GM21529 (cell line): ENCODE measurements at regions not wholly inside any gene's neighbourhood (a gene's known extent, or its start where the extent isn't known, plus 50 kb on each side); places are given as distances from the start of the nearest gene placed in this dataset.
"Not testable (repeated sequence)": the region's sequence is repeated elsewhere in the genome, so short reads cannot be mapped to it uniquely, and the experiment has no call there.

Experiments used
- ATAC-seq: cut with Tn5 transposase; IDR thresholded peaks from one replicate; pipeline ENCODE4 v1.9.1; 2021; ENCODE audit not compliant: unreplicated experiment

DNA sequence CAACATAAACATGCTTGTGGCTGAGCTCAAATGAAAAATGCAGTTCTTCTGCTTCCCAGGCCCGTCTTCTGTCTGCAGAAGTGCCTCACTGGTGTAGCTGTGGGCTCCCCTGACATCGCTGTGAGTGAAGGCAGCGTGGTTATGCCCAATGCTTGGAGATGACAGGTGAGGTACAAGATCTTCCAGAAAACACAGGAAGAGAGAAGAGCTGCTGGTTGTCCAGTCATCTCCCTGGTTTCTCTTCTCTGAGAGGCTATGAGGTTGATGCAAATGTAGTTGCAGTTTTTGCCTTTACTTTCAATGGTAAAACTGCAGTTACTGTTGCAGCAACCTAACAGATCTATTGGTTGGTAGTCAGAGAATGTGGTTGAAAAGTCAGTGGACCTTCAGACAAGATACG is 223.6 kb downstream of the GATA3 start:
- ATAC-seq = no peak

DNA sequence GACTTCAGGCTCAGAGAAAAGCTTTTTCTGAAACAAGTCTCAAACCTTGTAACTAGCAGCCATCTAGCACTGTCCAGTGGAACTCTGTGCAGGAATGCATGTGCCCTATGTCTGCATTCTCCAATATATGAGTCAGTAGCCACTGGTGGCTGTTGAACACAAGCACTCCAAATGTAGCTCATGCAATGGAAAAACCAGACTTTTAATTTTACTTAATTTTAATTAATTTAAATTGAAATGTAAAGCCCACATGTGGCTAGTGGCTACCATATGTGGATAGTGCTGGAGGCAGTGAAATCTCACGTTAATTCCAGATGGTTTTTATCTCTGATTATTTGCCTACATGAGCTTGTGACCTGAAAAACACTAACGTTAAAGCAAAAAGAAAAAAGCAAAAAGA is 225.1 kb downstream of the GATA3 start:
- no peak for ATAC-seq

DNA sequence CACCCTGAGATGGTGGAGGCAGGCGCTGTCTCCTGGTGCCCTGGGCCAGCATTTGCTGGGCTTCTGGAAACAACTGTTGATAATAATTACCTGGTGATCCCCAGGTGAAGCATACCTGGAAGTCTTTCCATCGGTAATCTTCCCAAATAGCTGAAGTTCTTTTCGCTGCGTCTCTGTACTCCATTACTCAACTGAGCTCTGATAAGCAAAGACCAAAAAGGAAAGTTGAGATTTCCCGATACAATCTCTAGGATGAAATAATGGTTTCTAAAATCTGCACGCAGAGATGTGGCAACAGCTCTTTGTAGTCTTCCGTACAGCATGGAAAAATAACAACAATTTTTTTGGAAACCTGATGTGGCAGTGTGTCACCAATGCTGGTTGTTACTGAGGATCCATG is 226.5 kb downstream of the GATA3 start:
- ATAC-seq = no peak

DNA sequence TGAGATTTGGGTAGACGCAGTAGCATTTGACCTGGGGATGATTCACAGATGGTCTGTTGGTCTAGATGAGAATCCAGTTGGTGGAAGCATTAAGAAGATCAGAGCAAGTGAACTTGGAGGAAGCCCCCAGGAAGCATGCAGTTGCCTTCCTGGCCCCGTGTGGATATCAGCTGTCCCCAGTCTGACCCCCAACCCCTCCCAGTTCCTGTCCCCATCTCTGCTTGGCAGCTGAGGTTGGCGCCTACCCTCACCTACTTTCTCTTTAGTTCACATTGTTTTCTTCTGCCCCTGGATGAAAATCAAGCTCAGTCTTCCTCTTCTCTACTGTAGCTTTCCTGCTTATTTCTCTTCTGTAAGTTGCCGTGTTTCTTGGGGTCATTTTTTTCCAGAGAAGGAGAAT is 227.9 kb downstream of the GATA3 start:
- ATAC-seq = no peak

DNA sequence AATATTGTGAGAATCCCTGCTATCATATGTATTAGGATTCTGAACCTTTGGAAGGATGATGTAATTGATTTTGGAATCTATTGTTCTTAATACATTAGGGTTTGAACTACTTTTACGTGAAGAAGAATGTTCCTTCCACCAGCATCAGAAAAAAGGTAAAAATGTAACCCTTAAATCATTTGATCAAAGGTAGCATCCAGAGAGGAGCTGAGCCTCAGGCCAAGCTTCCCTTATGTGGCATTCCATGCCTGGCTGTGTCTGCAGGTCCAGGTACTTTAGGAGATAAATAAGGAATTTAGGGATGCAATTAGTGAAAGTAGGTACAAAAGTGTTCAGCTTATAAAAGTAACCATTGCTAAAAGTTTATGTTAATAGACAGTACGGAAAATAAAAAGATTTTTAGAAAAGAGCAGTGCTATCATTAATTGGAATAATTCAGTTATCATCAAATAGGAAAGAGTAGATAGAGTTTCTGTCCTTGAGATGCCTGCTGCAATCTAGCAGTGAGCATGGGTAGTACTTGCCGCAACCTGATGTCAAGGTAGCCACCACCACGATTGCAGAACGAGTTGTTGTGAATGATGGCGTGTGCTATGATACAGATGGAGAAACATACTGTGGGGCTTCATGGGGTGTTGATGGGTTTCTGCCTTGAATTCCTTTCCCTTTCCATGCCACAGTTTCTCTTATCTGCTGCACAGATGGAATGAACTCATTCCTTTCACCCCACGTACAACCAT is 228.8 kb downstream of the GATA3 start:
- ATAC-seq = no peak

DNA sequence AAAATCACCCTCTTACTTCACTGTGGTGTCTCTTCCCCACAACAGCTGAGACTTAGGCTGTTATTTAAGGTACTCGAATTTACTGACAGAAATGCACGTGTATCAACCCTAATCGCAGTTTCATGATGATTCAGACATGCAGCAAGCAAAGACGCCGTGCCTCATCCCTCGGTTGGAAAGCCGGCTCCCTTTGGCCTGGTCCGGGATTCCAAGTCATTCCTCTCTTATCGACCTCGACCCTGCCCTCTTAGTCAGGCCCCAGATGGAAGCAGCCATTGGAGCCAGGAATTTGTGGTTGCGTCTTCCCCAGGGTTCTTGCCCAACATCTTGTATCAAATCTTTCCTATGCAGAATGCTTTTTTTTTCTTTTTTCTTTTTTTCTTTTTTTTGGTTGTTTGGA is 229.5 kb downstream of the GATA3 start:
- ATAC-seq = no peak

DNA sequence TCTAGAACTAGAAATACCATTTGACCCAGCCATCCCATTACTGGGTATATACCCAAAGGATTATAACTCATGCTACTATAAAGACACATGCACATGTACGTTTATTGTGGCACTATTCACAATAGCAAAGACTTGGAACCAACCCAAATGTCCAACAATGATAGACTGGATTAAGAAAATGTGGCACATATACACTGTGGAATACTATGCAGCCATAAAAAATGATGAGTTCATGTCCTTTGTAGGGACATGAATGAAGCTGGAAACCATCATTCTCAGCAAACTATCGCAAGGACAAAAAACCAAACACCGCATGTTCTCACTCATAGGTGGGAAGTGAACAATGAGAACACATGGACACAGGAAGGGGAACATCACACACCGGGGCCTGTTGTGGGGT is 231.5 kb downstream of the GATA3 start:
- ATAC-seq = not testable (repeated sequence)

DNA sequence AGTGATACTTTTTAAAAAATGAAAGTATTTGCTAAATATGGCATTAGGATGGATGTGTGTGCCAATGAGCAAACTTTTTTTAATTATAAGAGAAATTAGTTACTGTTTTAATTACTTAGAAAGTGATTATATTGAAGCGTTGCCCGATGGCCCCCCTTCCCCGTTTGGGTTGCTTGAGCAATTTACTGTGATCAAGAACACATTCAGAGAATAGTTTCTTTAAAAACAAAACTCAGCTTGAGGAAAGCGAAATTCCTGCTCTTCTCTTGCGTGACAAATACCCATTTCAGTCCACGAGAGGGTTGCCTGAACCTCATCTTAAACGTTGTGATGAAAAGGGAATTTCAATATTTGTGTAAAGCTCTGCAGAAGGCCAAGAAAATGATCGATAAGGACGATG is 234.1 kb downstream of the GATA3 start:
- ATAC-seq = no peak

DNA sequence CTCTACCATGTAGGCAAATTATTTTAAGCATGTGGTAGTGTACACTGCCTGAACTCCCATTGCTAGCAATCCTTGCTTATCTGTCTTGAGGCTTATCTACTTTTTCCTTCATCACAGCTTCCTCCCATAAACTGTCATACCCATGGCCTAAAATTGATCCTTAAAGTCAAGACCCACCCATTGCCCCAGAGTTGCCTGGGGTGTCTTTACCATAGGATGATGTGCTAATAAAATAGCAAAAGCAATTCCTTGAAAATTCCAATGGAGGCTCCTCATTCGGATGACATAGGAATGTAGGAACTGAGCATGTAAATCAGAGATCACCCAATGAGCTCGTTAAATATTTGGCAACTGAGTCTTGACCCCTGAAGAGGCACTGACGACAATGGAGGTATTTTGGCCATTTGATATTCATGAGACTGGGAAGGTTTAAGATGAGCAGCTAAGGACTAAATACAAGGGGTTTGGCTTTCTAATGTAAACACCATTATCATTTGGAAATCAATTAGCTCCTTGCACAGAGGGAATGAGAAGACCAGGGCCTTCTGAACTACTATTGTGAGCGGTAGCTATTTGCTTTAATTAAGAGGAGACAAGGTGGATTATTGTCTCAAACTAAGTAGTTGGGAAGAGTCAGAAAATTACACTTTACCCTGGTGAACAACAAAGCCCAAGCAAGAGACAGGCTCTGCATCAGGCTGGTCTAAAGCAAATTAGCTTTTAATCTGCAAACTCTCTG is 234.9 kb downstream of the GATA3 start:
- no peak for ATAC-seq

DNA sequence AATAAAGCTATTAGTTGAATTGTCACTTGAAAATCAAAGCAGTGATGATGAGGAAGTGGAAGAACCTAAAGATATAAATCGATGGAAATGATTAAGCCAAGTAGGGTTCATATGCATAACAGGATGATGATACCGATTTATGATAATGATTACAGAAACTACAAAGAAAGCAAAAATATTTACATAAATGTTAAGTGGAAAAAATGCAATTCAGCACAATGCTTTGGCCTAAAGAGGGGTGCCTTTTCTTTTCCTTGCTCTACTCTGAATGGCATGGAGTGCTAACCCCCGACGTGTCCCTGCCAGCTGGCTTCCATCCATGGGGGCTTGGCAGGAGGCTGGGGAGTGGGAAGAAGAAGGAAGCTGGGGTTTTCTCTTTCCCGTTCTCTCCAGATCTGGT is 240.3 kb downstream of the GATA3 start:
- no peak for ATAC-seq

DNA sequence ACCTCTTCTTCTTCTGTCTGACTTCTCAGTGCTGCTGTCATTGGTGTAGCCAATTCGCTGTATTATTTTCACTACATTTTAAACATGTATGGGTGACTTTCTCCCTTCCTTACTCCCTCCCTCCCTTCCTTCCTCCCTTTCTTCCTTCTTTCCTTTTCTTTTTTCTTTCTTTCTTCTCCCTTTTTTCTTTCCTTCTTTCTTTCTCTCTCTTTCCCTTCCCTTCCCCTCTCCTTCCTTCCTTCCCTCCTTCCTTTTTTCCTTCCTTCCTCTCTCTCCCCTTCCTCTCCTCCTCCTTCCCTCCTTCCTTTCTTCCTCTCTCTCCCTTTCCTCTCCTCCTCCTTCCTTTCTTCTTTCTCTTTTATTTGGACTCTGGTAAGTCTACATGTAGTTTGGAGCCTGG is 240.8 kb downstream of the GATA3 start:
- ATAC-seq = no peak

DNA sequence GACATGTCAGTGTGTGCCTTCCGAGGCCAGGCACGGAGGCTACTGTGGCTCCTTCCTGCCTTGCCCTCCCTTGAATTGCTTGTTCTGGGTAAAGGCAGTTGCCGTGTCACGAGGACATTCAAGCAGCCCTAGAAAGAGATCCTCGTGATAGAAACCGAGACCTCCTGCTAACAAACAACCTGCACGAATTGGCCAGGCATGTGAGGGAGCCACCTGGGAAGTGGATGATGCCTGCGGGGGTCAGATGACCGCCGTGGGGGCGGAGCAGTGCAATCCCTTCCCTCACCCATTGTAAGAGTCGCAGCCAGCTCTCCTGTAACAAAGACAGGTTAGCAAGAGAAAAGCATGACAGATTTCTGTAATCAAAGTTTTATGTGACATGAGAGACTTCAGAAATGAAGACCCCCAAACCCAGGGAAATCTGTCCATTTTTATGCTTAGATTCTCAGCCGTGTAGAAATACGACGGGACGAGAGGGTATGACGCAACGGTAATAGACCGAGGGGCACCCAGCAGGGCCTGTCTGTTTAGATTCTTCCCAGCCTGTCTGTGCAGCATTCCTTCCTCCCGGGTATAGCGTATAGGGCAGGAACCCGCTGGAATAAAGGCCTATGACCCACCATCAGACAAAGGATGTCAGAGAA is 241.7 kb downstream of the GATA3 start:
- no peak for ATAC-seq

DNA sequence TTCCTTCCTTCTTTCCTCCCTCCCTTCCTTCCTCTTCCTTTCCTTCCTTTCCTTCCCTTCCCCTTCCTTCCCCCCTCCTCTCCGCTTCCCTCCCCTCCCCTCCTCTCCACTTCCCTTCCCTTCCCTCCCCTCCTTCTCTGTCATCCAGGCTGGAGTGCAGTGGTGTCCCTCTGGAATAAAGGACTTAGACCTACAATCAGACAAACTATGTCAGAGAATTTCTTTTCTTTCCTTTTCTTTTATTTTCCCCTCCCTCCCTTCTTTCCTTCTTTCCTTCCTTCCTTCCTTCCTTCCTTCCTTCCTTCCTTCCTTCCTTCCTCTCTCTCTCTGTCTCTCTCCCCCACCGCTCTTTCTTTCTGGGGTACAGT is 242.2 kb downstream of the GATA3 start:
- ATAC-seq = no peak

DNA sequence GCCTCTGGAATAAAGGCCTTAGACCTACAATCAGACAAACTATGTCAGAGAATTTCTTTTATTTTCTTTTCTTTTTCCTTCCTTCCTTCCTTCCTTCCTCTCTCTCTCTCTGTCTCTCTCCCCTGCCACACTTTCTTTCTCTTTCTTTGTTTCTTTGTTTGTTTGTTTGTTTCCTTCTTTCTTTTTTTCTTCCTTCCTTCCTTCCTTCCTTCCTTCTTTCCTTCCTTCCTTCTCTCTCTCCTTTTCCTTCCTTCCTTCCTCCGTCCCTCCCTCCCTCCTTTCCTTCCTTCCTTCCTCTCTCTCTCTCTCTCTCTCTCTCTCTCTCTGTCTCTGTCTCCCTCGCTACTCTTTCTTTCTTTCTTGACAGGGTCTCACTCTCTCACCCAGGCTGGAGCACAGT is 242.6 kb downstream of the GATA3 start:
- no peak for ATAC-seq

DNA sequence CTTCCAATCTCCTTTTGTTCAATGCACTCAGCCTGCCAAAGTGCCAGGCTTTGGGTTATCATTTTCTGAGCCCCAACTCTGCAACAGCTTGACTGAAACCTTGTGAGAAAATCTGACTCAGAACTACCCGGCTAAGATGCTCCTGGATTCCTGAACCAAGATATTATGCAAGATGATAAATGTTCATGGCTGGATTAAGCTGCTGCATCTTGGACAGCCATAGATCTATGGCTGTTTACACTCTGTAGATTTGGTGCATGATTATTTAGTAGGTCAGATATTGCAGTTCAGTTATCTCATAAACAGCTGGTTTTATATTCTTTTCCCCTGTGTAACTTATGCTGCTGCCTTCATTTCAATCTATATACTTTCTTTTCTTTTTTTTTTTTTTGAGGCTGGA is 243.5 kb downstream of the GATA3 start:
- no peak for ATAC-seq

DNA sequence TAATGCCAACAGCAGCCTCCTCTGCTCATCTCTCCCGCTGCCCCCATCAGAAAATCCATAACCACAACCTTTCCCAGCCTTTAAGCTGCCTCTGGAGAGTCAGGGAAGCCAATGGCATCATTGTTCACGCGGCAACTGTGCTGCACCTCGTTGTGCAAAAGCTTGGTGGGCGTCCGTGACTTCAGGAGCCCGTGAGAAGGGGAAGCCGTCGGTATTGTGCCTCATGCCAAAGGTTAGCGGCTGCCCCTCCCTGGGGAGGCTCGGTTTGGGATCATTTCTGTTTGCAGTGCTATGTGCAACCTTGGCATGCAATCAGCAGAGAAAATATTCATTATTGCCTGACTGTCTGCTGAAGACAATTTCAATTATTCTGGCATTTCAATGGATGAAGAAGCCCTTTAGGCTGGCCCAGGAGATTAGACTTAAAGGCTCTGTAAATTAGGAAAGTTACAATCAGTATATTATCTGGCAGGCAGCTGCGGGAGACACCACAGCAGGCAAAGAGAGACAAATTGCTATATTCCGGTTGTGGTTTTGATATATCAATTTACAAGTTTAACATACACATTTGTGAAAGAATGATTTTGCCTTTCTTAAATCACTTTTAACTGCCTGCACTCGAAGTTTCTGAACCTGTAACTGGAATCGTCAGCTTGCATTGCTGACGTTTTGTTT is 244.5 kb downstream of the GATA3 start:
- no peak for ATAC-seq

DNA sequence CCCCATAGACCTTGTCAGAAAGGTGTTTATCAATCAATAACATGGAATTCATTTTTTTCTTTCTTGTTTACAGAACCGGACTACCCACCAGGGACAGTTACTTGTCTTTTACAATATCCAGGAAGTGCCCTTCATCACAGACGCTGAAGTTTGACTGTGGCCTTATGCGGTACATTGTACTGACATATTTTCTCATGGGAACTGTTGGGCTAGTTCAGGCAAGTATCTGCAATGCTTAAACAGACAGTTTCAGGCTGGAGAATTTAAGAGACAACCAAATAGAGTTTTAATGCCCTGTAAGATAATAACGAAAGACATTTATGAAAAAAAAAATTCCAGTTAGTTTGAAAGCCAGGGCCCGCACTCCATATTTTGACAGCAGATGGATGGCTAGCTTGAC is 246.4 kb downstream of the GATA3 start:
- ATAC-seq = no peak

DNA sequence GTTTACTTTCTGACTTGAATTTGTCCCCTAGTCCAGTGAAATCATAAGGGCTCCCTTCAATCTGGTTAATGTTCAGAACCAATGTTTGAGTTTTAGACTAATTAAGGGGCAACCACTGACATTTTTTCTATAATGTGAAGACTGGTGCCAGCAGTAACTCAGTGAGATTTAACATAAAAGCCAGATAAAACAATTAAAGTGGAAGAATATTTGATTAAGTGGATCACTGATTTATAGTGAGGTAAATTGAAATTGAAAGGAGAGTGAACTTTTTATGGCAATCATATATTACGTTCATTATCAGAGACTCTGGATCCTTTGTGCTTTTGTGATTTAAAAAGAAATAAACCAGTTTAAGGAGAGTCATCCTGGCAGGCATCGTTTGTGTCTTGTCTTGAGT is 246.8 kb downstream of the GATA3 start:
- no peak for ATAC-seq

DNA sequence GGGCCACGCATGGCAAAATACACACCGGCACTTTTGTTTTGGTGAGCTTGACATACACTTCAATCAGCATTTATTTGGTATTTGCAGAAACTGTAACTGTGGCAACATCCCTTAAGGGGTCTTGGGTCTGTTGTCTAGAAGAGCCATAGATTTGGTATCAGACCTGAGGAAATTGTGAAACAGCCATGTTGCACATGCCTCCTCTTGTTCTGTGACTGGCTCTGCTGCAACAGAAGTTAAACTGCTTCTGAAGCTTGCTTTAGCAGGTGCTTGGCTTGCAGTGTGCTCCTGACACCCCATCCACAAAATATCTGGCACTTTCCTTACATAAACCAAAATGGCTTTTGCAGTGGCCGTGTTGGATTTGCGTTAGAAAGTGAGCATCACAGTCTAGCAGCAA is 247.3 kb downstream of the GATA3 start:
- ATAC-seq = no peak

DNA sequence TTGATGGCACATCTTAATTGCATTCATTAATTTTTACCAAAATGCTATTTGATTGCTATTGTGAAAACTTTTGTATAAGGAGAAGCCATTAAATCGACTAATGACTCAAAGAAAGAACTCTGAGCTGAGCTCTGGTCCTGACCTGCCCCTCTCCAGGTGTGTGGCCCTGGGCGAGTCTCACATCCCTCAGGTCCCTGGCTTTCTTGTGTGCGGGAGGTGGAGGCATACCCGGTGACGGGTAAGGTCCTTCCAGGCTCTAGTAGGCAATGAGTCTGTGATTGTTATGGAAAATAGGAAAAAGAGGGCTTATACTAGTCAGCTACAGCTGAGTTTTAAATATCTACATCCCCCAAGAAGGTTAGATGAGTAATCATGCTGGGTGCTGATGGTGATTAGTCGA is 248.1 kb downstream of the GATA3 start:
- no peak for ATAC-seq

DNA sequence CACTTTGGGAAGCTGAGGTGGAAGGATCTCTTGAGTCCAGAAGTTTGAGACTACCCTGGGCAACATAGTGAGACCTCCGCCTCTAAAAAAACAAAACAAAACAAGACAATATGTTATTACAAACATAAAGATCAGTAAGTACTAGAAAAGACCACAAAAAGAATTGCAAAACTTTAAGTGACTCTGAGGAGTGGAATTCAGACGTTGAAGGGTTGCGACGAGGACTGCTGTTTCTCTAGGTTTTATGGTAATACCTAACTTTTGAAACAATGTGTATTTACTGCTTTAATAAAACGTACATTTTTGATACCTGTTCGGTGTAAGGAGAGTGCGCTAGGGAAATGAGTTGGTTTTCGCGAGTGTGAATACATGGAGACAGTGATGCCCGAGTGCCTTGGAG is 250.4 kb downstream of the GATA3 start:
- ATAC-seq = no peak
